ENCODE measurements at regions not wholly inside any gene's neighbourhood (a gene's known extent, or its start where the extent isn't known, plus 50 kb on each side); places are given as distances from the start of the nearest gene placed in this dataset.

DNA sequence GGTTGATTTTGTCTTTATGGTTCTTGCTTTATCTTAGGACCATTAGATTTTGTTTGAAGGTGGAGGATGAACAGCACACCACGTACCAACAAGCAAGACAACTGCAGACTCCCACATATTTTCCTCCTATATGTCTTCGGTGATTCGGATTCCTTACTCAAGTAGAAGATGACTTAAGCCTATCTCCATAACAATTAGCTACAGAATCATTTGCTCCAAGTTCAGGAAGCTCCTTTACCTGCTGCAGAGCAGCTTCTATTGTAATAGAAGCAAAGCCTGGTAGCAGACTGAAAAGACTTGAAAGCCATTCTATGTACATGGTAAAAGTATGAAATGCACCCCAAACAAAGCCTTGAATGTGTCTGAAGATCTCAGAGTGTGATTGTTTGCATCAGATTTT lies 229.0 kb downstream of the SOX2 start:
- Histone ChIP-seq H3F3A (ENCODE audit: insufficient read depth) (no peaks in the 10 kb centered on the region), H3K9me3 (ENCODE audit: low read depth) (no peaks in the 10 kb centered on the region), H3K79me2 (ENCODE audit: insufficient read depth) (no peaks in the 10 kb centered on the region), H3K4me3 (no peak overlapping the region), H3K27me3 (replicated peaks; ENCODE audit: insufficient read depth) (no peaks in the 10 kb centered on the region), H2AFZ (no peak overlapping the region), H3K9me2 (ENCODE audit: insufficient read depth) (no peaks in the 10 kb centered on the region), H3K27ac (no peak overlapping the region), H3K36me3 (ENCODE audit: low read depth) (no peaks in the 10 kb centered on the region), H4K20me1 (ENCODE audit: insufficient read depth) (no peaks in the 10 kb centered on the region), H3K4me2 (ENCODE audit: unreplicated experiment) (no peak overlapping the region), H3K4me1 (ENCODE audit: insufficient read depth) (no peaks in the 10 kb centered on the region), H3K9ac (no peak overlapping the region)
- in situ Hi-C loops (cut with MboI) = no loop called here
- no peak for TF ChIP-seq EZH2 (IDR thresholded peaks at IDR 0.05; ENCODE audit: insufficient read depth, poor library complexity, severe bottlenecking)
- no peak for TF ChIP-seq EZH2phosphoT487 (IDR thresholded peaks at IDR 0.05; ENCODE audit: insufficient read depth, low read depth)
- DNase-seq = no peak
- WGBS, 2 experiments (ENCODE audit: low coverage in 1 of 2, low lambda C conversion rate in 2 of 2, missing lambda C conversion rate in 2 of 2) = 30 to 39% methylated on average over 3 of the region's 3 CpGs

GRCh38 chr3:181941250-181941649 lies 229.5 kb downstream of the SOX2 start:
- H3K4me3 ChIP-seq = no peak overlapping the region
- H3K27me3 ChIP-seq (replicated peaks; ENCODE audit: insufficient read depth) = no peaks in the 10 kb centered on the region
- no peak overlapping the region for H2AFZ ChIP-seq
- H3K9ac ChIP-seq = no peak overlapping the region
- no peak overlapping the region for H3K4me2 ChIP-seq (ENCODE audit: unreplicated experiment)
- no peaks in the 10 kb centered on the region for H3K79me2 ChIP-seq (ENCODE audit: insufficient read depth)
- no peak for DNase-seq
- H3K27ac ChIP-seq = no peak overlapping the region
- in situ Hi-C loops (cut with MboI) = no loop called here
- no peaks in the 10 kb centered on the region for H3K9me2 ChIP-seq (ENCODE audit: insufficient read depth)
- H3K9me3 ChIP-seq (ENCODE audit: low read depth) = no peaks in the 10 kb centered on the region
- H3K4me1 ChIP-seq (ENCODE audit: insufficient read depth) = no peaks in the 10 kb centered on the region
- WGBS, 2 experiments (ENCODE audit: low coverage in 1 of 2, low lambda C conversion rate in 2 of 2, missing lambda C conversion rate in 2 of 2) = 1 to 2% methylated on average over 5 of the region's 5 CpGs
- H3K36me3 ChIP-seq (ENCODE audit: low read depth) = no peaks in the 10 kb centered on the region
- no peaks in the 10 kb centered on the region for H4K20me1 ChIP-seq (ENCODE audit: insufficient read depth)
- no peaks in the 10 kb centered on the region for H3F3A ChIP-seq (ENCODE audit: insufficient read depth)
- TF ChIP-seq EZH2phosphoT487 (IDR thresholded peaks at IDR 0.05; ENCODE audit: insufficient read depth, low read depth) = no peak
- TF ChIP-seq EZH2 (IDR thresholded peaks at IDR 0.05; ENCODE audit: insufficient read depth, poor library complexity, severe bottlenecking) = no peak

DNA sequence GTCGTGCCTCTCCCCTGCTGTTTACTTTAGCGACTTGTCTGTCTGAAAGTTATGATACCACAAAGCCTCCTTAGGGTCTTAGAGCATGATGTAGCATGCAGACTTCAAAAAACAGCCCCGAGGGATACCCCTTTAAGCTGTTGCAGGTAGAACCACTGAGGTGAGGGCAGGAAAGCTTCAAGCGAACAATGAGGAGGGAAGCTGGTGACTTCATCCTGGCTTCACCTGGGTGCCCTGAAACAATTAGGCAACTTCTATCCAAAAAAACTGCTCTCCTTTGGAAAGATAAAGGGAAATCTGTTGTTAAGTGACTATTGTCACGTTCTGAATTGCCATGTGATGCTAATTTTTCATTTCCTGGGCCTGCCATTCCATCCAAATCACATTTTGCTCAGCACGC lies 231.6 kb downstream of the SOX2 start:
- no peaks in the 10 kb centered on the region for H3K4me1 ChIP-seq (ENCODE audit: insufficient read depth)
- no peak overlapping the region for H3K9ac ChIP-seq
- no peaks in the 10 kb centered on the region for H3K9me2 ChIP-seq (ENCODE audit: insufficient read depth)
- no peak overlapping the region for H3K4me3 ChIP-seq
- H3K27me3 ChIP-seq (replicated peaks; ENCODE audit: insufficient read depth) = no peaks in the 10 kb centered on the region
- in situ Hi-C loops (cut with MboI) = no loop called here
- H3K36me3 ChIP-seq (ENCODE audit: low read depth) = no peaks in the 10 kb centered on the region
- no peaks in the 10 kb centered on the region for H3F3A ChIP-seq (ENCODE audit: insufficient read depth)
- WGBS, 2 experiments (ENCODE audit: low coverage in 1 of 2, low lambda C conversion rate in 2 of 2, missing lambda C conversion rate in 2 of 2) = 11% methylated on average over 6 of the region's 6 CpGs
- no peaks in the 10 kb centered on the region for H3K9me3 ChIP-seq (ENCODE audit: low read depth)
- H4K20me1 ChIP-seq (ENCODE audit: insufficient read depth) = no peaks in the 10 kb centered on the region
- no peak overlapping the region for H3K27ac ChIP-seq
- no peak overlapping the region for H3K4me2 ChIP-seq (ENCODE audit: unreplicated experiment)
- no peak for DNase-seq
- H3K79me2 ChIP-seq (ENCODE audit: insufficient read depth) = no peaks in the 10 kb centered on the region
- TF ChIP-seq EZH2phosphoT487 (IDR thresholded peaks at IDR 0.05; ENCODE audit: insufficient read depth, low read depth) = no peak
- no peak for TF ChIP-seq EZH2 (IDR thresholded peaks at IDR 0.05; ENCODE audit: insufficient read depth, poor library complexity, severe bottlenecking)
- no peak overlapping the region for H2AFZ ChIP-seq

- in situ Hi-C loops (cut with MboI) = no loop called here
- Histone ChIP-seq H3K27ac (no peak overlapping the region), H3K9ac (no peak overlapping the region), H3K4me1 (ENCODE audit: insufficient read depth) (no peaks in the 10 kb centered on the region), H3K79me2 (ENCODE audit: insufficient read depth) (no peaks in the 10 kb centered on the region), H3F3A (ENCODE audit: insufficient read depth) (no peaks in the 10 kb centered on the region), H3K4me2 (ENCODE audit: unreplicated experiment) (no peak overlapping the region), H2AFZ (no peak overlapping the region), H4K20me1 (ENCODE audit: insufficient read depth) (no peaks in the 10 kb centered on the region), H3K27me3 (replicated peaks; ENCODE audit: insufficient read depth) (no peaks in the 10 kb centered on the region), H3K36me3 (ENCODE audit: low read depth) (no peaks in the 10 kb centered on the region), H3K4me3 (no peak overlapping the region), H3K9me2 (ENCODE audit: insufficient read depth) (no peaks in the 10 kb centered on the region), H3K9me3 (ENCODE audit: low read depth) (no peaks in the 10 kb centered on the region)
- WGBS, 2 experiments (ENCODE audit: low coverage in 1 of 2, low lambda C conversion rate in 2 of 2, missing lambda C conversion rate in 2 of 2) = 0% methylated on average over 1 of the region's 1 CpG
- TF ChIP-seq EZH2phosphoT487 (IDR thresholded peaks at IDR 0.05; ENCODE audit: insufficient read depth, low read depth) (no peak), EZH2 (IDR thresholded peaks at IDR 0.05; ENCODE audit: insufficient read depth, poor library complexity, severe bottlenecking) (no peak)
- DNase-seq = no peak
These were observed 235.9 kb downstream of the SOX2 start for GRCh38 chr3:181947606-181948005.

- TF ChIP-seq EZH2phosphoT487 (IDR thresholded peaks at IDR 0.05; ENCODE audit: insufficient read depth, low read depth) (no peak), EZH2 (IDR thresholded peaks at IDR 0.05; ENCODE audit: insufficient read depth, poor library complexity, severe bottlenecking) (no peak)
- Histone ChIP-seq H3K9me3 (ENCODE audit: low read depth) (no peaks in the 10 kb centered on the region), H3K9me2 (ENCODE audit: insufficient read depth) (no peaks in the 10 kb centered on the region), H3K4me2 (ENCODE audit: unreplicated experiment) (no peak overlapping the region), H3K4me3 (no peak overlapping the region), H3K79me2 (ENCODE audit: insufficient read depth) (no peaks in the 10 kb centered on the region), H3K27ac (no peak overlapping the region), H3K27me3 (replicated peaks; ENCODE audit: insufficient read depth) (no peaks in the 10 kb centered on the region), H3K9ac (no peak overlapping the region), H4K20me1 (ENCODE audit: insufficient read depth) (no peaks in the 10 kb centered on the region), H3K36me3 (ENCODE audit: low read depth) (no peaks in the 10 kb centered on the region), H2AFZ (no peak overlapping the region), H3K4me1 (ENCODE audit: insufficient read depth) (no peaks in the 10 kb centered on the region), H3F3A (ENCODE audit: insufficient read depth) (no peaks in the 10 kb centered on the region)
- no peak for DNase-seq
- in situ Hi-C loops (cut with MboI) = no loop called here
- 16 to 17% methylated on average over 2 of the region's 2 CpGs for WGBS, 2 experiments (ENCODE audit: low coverage in 1 of 2, low lambda C conversion rate in 2 of 2, missing lambda C conversion rate in 2 of 2)
These were observed 236.6 kb downstream of the SOX2 start for GRCh38 chr3:181948286-181948685.

All from GM23248 (cell line).